IgD-negative memory B cell (primary cell): ENCODE measurements at regions not wholly inside any gene's neighbourhood (a gene's known extent, or its start where the extent isn't known, plus 50 kb on each side); places are given as distances from the start of the nearest gene placed in this dataset.

Experiments
- H3K27ac Mint-ChIP-seq, 3 donors: one replicate each; pipeline ENCODE4 v1.8.0; 2020 to 2022; ENCODE audit warnings: mild to moderate bottlenecking in 3 of 3, mixed read lengths in 3 of 3, moderate library complexity in 1 of 3
- H3K27me3 Mint-ChIP-seq: one replicate; pipeline ENCODE4 v1.8.0; 2021; ENCODE audit warnings: mixed read lengths
- H3K36me3 Mint-ChIP-seq: one replicate; pipeline ENCODE4 v1.8.0; 2020; ENCODE audit warnings: mild to moderate bottlenecking, mixed read lengths
- H3K4me1 Mint-ChIP-seq, 3 donors: one replicate each; pipeline ENCODE4 v1.8.0; 2020 to 2022; ENCODE audit warnings: mixed read lengths in 3 of 3, mild to moderate bottlenecking in 1 of 3
- H3K4me3 Mint-ChIP-seq, 4 donors: one replicate each; pipeline ENCODE4 v1.8.0; 2020 to 2022; ENCODE audit warnings: mild to moderate bottlenecking in 4 of 4, mixed read lengths in 4 of 4, moderate library complexity in 3 of 4
- H3K9me3 Mint-ChIP-seq, 3 donors: one replicate each; pipeline ENCODE4 v1.8.0; 2020 to 2021; ENCODE audit warnings: mixed read lengths in 3 of 3, mild to moderate bottlenecking in 1 of 3

- H3K4me3 Mint-ChIP-seq: no peak overlapping the region
- no peak overlapping the region for H3K27ac Mint-ChIP-seq
- H3K27me3 Mint-ChIP-seq: peaks cover 3% of the 10 kb centered on the region
- H3K36me3 Mint-ChIP-seq: peaks cover 2% of the 10 kb centered on the region
- peaks cover 0 to 4% (median 0%) of the 10 kb centered on the region in 3 donors for H3K9me3 Mint-ChIP-seq
- no peaks in the 10 kb centered on the region for H3K4me1 Mint-ChIP-seq
These were observed 55.2 kb downstream of the TTC32 start for GRCh38 chr2:19846567-19846966.

- no peaks in the 10 kb centered on the region for H3K4me1 Mint-ChIP-seq
- H3K4me3 Mint-ChIP-seq: no peak overlapping the region
- H3K36me3 Mint-ChIP-seq: peaks cover 2% of the 10 kb centered on the region
- peaks cover 3% of the 10 kb centered on the region for H3K27me3 Mint-ChIP-seq
- peaks cover 0 to 4% (median 0%) of the 10 kb centered on the region in 3 donors for H3K9me3 Mint-ChIP-seq
- H3K27ac Mint-ChIP-seq: no peak overlapping the region
These were observed 55.8 kb downstream of the TTC32 start for GRCh38 chr2:19846030-19846429.

GRCh38 chr2:19845323-19845920, 56.4 kb downstream of the TTC32 start:
- peaks cover 0 to 4% (median 0%) of the 10 kb centered on the region in 3 donors for H3K9me3 Mint-ChIP-seq
- H3K27me3 Mint-ChIP-seq: peaks cover 5% of the 10 kb centered on the region
- H3K4me1 Mint-ChIP-seq: no peaks in the 10 kb centered on the region
- H3K27ac Mint-ChIP-seq: no peak overlapping the region
- H3K36me3 Mint-ChIP-seq: peaks cover 2% of the 10 kb centered on the region
- no peak overlapping the region for H3K4me3 Mint-ChIP-seq

- H3K9me3 Mint-ChIP-seq: peaks cover 0 to 4% (median under 1%) of the 10 kb centered on the region in 3 donors
- peaks cover 2% of the 10 kb centered on the region for H3K36me3 Mint-ChIP-seq
- peaks cover 9% of the 10 kb centered on the region for H3K27me3 Mint-ChIP-seq
- H3K4me1 Mint-ChIP-seq: no peaks in the 10 kb centered on the region
- no peak overlapping the region for H3K4me3 Mint-ChIP-seq
- H3K27ac Mint-ChIP-seq: no peak overlapping the region
These were observed 57.0 kb downstream of the TTC32 start for GRCh38 chr2:19844750-19845149.

GRCh38 chr2:19843992-19844515, 57.7 kb downstream of the TTC32 start:
- peaks cover 10% of the 10 kb centered on the region for H3K27me3 Mint-ChIP-seq
- H3K36me3 Mint-ChIP-seq: peaks cover 2% of the 10 kb centered on the region
- H3K9me3 Mint-ChIP-seq: peaks cover 0 to 4% (median 4%) of the 10 kb centered on the region in 3 donors
- H3K4me1 Mint-ChIP-seq: peaks cover 0 to 1% (median 0%) of the 10 kb centered on the region in 3 donors
- no peak overlapping the region for H3K27ac Mint-ChIP-seq
- H3K4me3 Mint-ChIP-seq: no peak overlapping the region

GRCh38 chr2:19841918-19842693, 59.7 kb downstream of the TTC32 start:
- peaks cover 14% of the 10 kb centered on the region for H3K27me3 Mint-ChIP-seq
- peaks cover 2% of the 10 kb centered on the region for H3K36me3 Mint-ChIP-seq
- no peak overlapping the region for H3K4me3 Mint-ChIP-seq
- H3K9me3 Mint-ChIP-seq: peaks cover 0 to 4% (median 4%) of the 10 kb centered on the region in 3 donors
- no peak overlapping the region for H3K27ac Mint-ChIP-seq
- peaks cover 0 to 3% (median 0%) of the 10 kb centered on the region in 3 donors for H3K4me1 Mint-ChIP-seq

GRCh38 chr2:19839438-19839837, 62.3 kb downstream of the TTC32 start:
- peaks cover 0 to 3% (median 1%) of the 10 kb centered on the region in 3 donors for H3K4me1 Mint-ChIP-seq
- peaks cover 15% of the 10 kb centered on the region for H3K27me3 Mint-ChIP-seq
- no peaks in the 10 kb centered on the region for H3K36me3 Mint-ChIP-seq
- H3K27ac Mint-ChIP-seq: no peak overlapping the region
- H3K9me3 Mint-ChIP-seq: peaks cover 0 to 4% (median 0%) of the 10 kb centered on the region in 3 donors
- H3K4me3 Mint-ChIP-seq: no peak overlapping the region

- Mint-ChIP-seq H3K9me3 (peaks cover 0 to 6% (median 0%) of the 10 kb centered on the region in 3 donors), H3K4me3 (no peak overlapping the region), H3K27me3 (peaks cover 15% of the 10 kb centered on the region), H3K27ac (no peak overlapping the region), H3K36me3 (no peaks in the 10 kb centered on the region), H3K4me1 (peaks cover 0 to 3% (median 3%) of the 10 kb centered on the region in 3 donors)
These were observed 63.2 kb downstream of the TTC32 start for GRCh38 chr2:19838616-19839015.

- no peaks in the 10 kb centered on the region for H3K36me3 Mint-ChIP-seq
These were observed 64.5 kb downstream of the TTC32 start for GRCh38 chr2:19837235-19837766.

GRCh38 chr2:19835781-19836281, 66.0 kb downstream of the TTC32 start:
- Mint-ChIP-seq H3K4me1 (peaks cover 0 to 3% (median 3%) of the 10 kb centered on the region in 3 donors), H3K36me3 (no peaks in the 10 kb centered on the region), H3K4me3 (no peak overlapping the region), H3K9me3 (peaks cover 0 to 6% (median 3%) of the 10 kb centered on the region in 3 donors), H3K27ac (no peak overlapping the region), H3K27me3 (peaks cover 15% of the 10 kb centered on the region)

More at GRCh38 chr2:19837235-19837766, 64.5 kb downstream of the TTC32 start:
- Mint-ChIP-seq H3K4me3 (no peak overlapping the region), H3K27me3 (peaks cover 15% of the 10 kb centered on the region), H3K4me1 (peaks cover 0 to 3% (median 3%) of the 10 kb centered on the region in 3 donors), H3K27ac (no peak overlapping the region), H3K9me3 (peaks cover 0 to 6% (median 0%) of the 10 kb centered on the region in 3 donors)

- Mint-ChIP-seq H3K4me1 (peaks cover 0 to 3% (median 1%) of the 10 kb centered on the region in 3 donors), H3K4me3 (peak overlapping the region in 1 of 4 donors; percentile 73), H3K27ac (no peak overlapping the region), H3K27me3 (peaks cover 8% of the 10 kb centered on the region), H3K36me3 (no peaks in the 10 kb centered on the region), H3K9me3 (peaks cover 0 to 3% (median 2%) of the 10 kb centered on the region in 3 donors)
These were observed 67.8 kb downstream of the TTC32 start for GRCh38 chr2:19833978-19834377.

GRCh38 chr2:19829672-19830071, 72.1 kb downstream of the TTC32 start:
- peaks cover 0 to 2% (median 0%) of the 10 kb centered on the region in 3 donors for H3K4me1 Mint-ChIP-seq
- H3K36me3 Mint-ChIP-seq: peaks cover 1% of the 10 kb centered on the region

GRCh38 chr2:19826874-19827273, 74.9 kb downstream of the TTC32 start:
- Mint-ChIP-seq H3K4me3 (no peak overlapping the region), H3K27me3 (peaks cover 9% of the 10 kb centered on the region), H3K36me3 (peaks cover 1% of the 10 kb centered on the region), H3K4me1 (no peaks in the 10 kb centered on the region), H3K27ac (no peak overlapping the region), H3K9me3 (peaks cover 0 to 3% (median 0%) of the 10 kb centered on the region in 3 donors)

More at GRCh38 chr2:19829672-19830071, 72.1 kb downstream of the TTC32 start:
- Mint-ChIP-seq H3K4me3 (no peak overlapping the region), H3K9me3 (peaks cover 0 to 3% (median 2%) of the 10 kb centered on the region in 3 donors), H3K27ac (no peak overlapping the region), H3K27me3 (peaks cover 9% of the 10 kb centered on the region)

GRCh38 chr2:19823507-19823906, 78.3 kb downstream of the TTC32 start:
- no peak overlapping the region for H3K27ac Mint-ChIP-seq
- peaks cover 13% of the 10 kb centered on the region for H3K27me3 Mint-ChIP-seq
- H3K4me1 Mint-ChIP-seq: peaks cover 0 to 2% (median 0%) of the 10 kb centered on the region in 3 donors
- H3K36me3 Mint-ChIP-seq: peaks cover 1% of the 10 kb centered on the region
- H3K9me3 Mint-ChIP-seq: no peaks in the 10 kb centered on the region
- H3K4me3 Mint-ChIP-seq: no peak overlapping the region
